DMS153 (cell line): ENCODE measurements at regions not wholly inside any gene's neighbourhood (a gene's known extent, or its start where the extent isn't known, plus 50 kb on each side); places are given as distances from the start of the nearest gene placed in this dataset.

Experiments used
- DNase-seq: peaks from one replicate; lab custom pipeline; 2025; lab: John Stamatoyannopoulos, UW

- DNase-seq = no peak
These were observed 136.1 kb upstream of the SNX19 start for GRCh38 chr11:131052367-131052766.

- no peak for DNase-seq
These were observed 139.8 kb upstream of the SNX19 start for GRCh38 chr11:131056036-131056435.

- DNase-seq = no peak
These were observed 147.4 kb upstream of the SNX19 start for GRCh38 chr11:131063638-131064037.

GRCh38 chr11:131064373-131064991 lies 148.2 kb upstream of the SNX19 start:
- no peak for DNase-seq

GRCh38 chr11:131065435-131066413 lies 149.4 kb upstream of the SNX19 start:
- no peak for DNase-seq

- no peak for DNase-seq
These were observed 150.3 kb upstream of the SNX19 start for GRCh38 chr11:131066551-131066950.

- DNase-seq = no peak
These were observed 154.1 kb upstream of the SNX19 start for GRCh38 chr11:131070365-131070764.

GRCh38 chr11:131073167-131073566 lies 156.9 kb upstream of the SNX19 start:
- DNase-seq = no peak

GRCh38 chr11:131074573-131074972 lies 158.3 kb upstream of the SNX19 start:
- no peak for DNase-seq

GRCh38 chr11:131077340-131077739 lies 161.1 kb upstream of the SNX19 start:
- no peak for DNase-seq

- DNase-seq = no peak
These were observed 162.8 kb upstream of the SNX19 start for GRCh38 chr11:131079036-131079435.

- no peak for DNase-seq
These were observed 173.5 kb upstream of the SNX19 start for GRCh38 chr11:131089727-131090245.

GRCh38 chr11:131092469-131092868 lies 176.2 kb upstream of the SNX19 start:
- no peak for DNase-seq

- no peak for DNase-seq
These were observed 178.5 kb upstream of the SNX19 start for GRCh38 chr11:131094827-131095226.

GRCh38 chr11:131095511-131096185 lies 179.4 kb upstream of the SNX19 start:
- DNase-seq = no peak

- DNase-seq = no peak
These were observed 182.7 kb upstream of the SNX19 start for GRCh38 chr11:131099013-131099412.

- DNase-seq = no peak
These were observed 183.5 kb upstream of the SNX19 start for GRCh38 chr11:131099746-131100145.

- DNase-seq = no peak
These were observed 192.5 kb upstream of the SNX19 start for GRCh38 chr11:131108760-131109159.

GRCh38 chr11:131109257-131109656 lies 193.0 kb upstream of the SNX19 start:
- no peak for DNase-seq

GRCh38 chr11:131109790-131110189 lies 193.5 kb upstream of the SNX19 start:
- no peak for DNase-seq

- DNase-seq = no peak
These were observed 195.5 kb upstream of the SNX19 start for GRCh38 chr11:131111775-131112174.

- no peak for DNase-seq
These were observed 202.0 kb upstream of the SNX19 start for GRCh38 chr11:131118247-131118646.
